Neuron (in vitro differentiated cells): ENCODE measurements at regions not wholly inside any gene's neighbourhood (a gene's known extent, or its start where the extent isn't known, plus 50 kb on each side); places are given as distances from the start of the nearest gene placed in this dataset.
"Not testable (repeated sequence)": the region's sequence is repeated elsewhere in the genome, so short reads cannot be mapped to it uniquely, and the experiment has no call there.

Experiments used
- H2AFZ ChIP-seq: one replicate; pipeline ENCODE4 v1.6.1; 2013; ENCODE audit warnings: low read depth, mild to moderate bottlenecking, inconsistent platforms, low read length, moderate library complexity
- H3K27me3 ChIP-seq: one replicate; pipeline ENCODE4 v1.6.1; 2013; ENCODE audit warnings: low read length; ENCODE audit not compliant: insufficient read depth
- H3K36me3 ChIP-seq: one replicate; pipeline ENCODE4 v1.6.1; 2013; ENCODE audit warnings: low read length; ENCODE audit not compliant: insufficient read depth
- H3K4me1 ChIP-seq: one replicate; pipeline ENCODE4 v1.6.1; 2013; ENCODE audit warnings: low read length; ENCODE audit not compliant: insufficient read depth
- H3K4me3 ChIP-seq: 2 replicates; pipeline ENCODE4 v1.5.1; 2013; ENCODE audit warnings: mild to moderate bottlenecking, low read length, moderate library complexity
- H3K9me3 ChIP-seq: one replicate; pipeline ENCODE4 v1.6.1; 2013; ENCODE audit warnings: low read length

DNA sequence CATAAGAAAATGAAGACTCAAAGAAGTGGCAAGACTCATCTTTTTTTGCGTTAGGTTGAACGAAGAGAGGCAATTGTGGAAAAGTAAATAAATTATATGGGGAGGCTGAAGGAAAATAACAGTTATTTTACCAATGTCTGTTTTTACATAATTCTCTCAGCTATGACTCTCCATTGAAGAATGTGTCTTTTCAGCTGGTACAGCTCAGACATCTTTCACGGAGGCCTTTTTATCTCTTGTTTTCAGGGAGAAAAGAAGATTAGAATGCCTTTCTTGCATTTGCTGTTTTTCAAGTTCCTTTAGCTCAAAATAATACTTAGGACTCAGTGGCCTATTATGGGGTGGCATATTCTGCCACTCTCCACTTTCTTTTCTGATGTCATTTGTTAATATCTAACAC is 153.0 kb downstream of the ADAM29 start:
- Histone ChIP-seq H3K4me3 (no peak overlapping the region), H3K27me3 (no peaks in the 10 kb centered on the region), H3K4me1 (no peaks in the 10 kb centered on the region), H3K9me3 (no peaks in the 10 kb centered on the region), H3K36me3 (no peaks in the 10 kb centered on the region), H2AFZ (no peak overlapping the region)

GRCh38 chr4:175087145-175087544 is 169.0 kb downstream of the ADAM29 start:
- no peaks in the 10 kb centered on the region for H3K36me3 ChIP-seq
- no peak overlapping the region for H2AFZ ChIP-seq
- no peaks in the 10 kb centered on the region for H3K4me1 ChIP-seq
- H3K4me3 ChIP-seq = no peak overlapping the region
- H3K9me3 ChIP-seq = no peaks in the 10 kb centered on the region
- H3K27me3 ChIP-seq = no peaks in the 10 kb centered on the region

DNA sequence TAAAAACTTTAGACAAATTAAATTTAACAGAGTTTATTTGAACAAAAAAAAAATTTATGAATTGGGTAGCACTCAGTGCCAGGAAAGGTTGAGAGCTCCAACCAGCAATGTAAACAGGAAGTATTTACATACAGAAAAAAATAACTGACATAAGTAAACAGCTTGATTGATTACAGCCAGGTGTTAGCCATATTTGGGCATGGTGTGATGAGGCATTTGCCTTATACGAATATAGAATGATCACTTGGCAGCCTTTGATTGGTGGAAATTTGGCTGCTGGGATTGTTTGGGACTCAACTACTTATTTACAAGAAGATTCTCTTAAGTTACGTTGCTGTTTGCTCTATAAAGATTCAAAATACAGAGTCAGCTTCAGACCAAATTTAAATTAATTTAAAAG is 172.0 kb downstream of the ADAM29 start:
- no peaks in the 10 kb centered on the region for H3K36me3 ChIP-seq
- no peak overlapping the region for H3K4me3 ChIP-seq
- no peak overlapping the region for H2AFZ ChIP-seq
- H3K4me1 ChIP-seq = no peaks in the 10 kb centered on the region
- no peaks in the 10 kb centered on the region for H3K9me3 ChIP-seq
- H3K27me3 ChIP-seq = no peaks in the 10 kb centered on the region

GRCh38 chr4:175091649-175092048 is 173.5 kb downstream of the ADAM29 start:
- Histone ChIP-seq H3K9me3 (no peaks in the 10 kb centered on the region), H2AFZ (no peak overlapping the region), H3K4me3 (no peak overlapping the region), H3K27me3 (no peaks in the 10 kb centered on the region), H3K4me1 (no peaks in the 10 kb centered on the region), H3K36me3 (no peaks in the 10 kb centered on the region)

DNA sequence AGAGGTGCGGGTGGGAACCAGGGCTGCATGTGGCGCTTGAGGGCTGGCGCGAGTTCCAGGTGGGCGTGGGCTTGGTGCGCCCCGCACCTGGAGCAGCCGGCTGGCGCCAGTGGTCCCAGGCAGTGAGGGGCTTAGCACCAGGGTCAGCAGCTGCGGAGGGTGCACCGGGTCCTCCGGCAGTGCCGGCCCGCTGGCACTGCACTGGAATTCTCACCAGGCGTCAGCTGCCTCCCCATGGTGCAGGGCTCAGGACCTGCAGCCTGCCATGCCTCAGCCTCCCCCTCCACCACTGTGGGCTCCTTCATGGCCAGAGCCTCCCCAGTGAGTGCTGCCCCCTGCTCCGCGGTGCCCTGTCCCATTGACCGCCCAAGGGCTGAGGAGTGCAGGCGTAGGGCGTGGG is 174.0 kb downstream of the ADAM29 start:
- Histone ChIP-seq H3K36me3 (no peaks in the 10 kb centered on the region), H3K27me3 (no peaks in the 10 kb centered on the region), H2AFZ (no peak overlapping the region), H3K4me1 (no peaks in the 10 kb centered on the region), H3K4me3 (no peak overlapping the region), H3K9me3 (no peaks in the 10 kb centered on the region)

GRCh38 chr4:175093055-175093454 is 174.9 kb downstream of the ADAM29 start:
- not testable (repeated sequence) for H3K9me3 ChIP-seq, H2AFZ ChIP-seq, H3K4me3 ChIP-seq, H3K36me3 ChIP-seq, H3K4me1 ChIP-seq, H3K27me3 ChIP-seq

- Histone ChIP-seq H3K27me3 (no peaks in the 10 kb centered on the region), H3K4me1 (no peaks in the 10 kb centered on the region), H3K4me3 (no peak overlapping the region), H3K36me3 (no peaks in the 10 kb centered on the region), H2AFZ (no peak overlapping the region), H3K9me3 (no peaks in the 10 kb centered on the region)
These were observed 185.2 kb downstream of the ADAM29 start for GRCh38 chr4:175103403-175103802.

GRCh38 chr4:175106301-175106700 is 188.1 kb downstream of the ADAM29 start:
- no peak overlapping the region for H3K4me3 ChIP-seq

GRCh38 chr4:175109933-175110332 is 191.8 kb downstream of the ADAM29 start:
- Histone ChIP-seq H2AFZ (no peak overlapping the region), H3K27me3 (no peaks in the 10 kb centered on the region), H3K9me3 (no peaks in the 10 kb centered on the region), H3K4me1 (no peaks in the 10 kb centered on the region), H3K36me3 (no peaks in the 10 kb centered on the region), H3K4me3 (no peak overlapping the region)

More at GRCh38 chr4:175106301-175106700, 188.1 kb downstream of the ADAM29 start:
- Histone ChIP-seq H3K36me3 (no peaks in the 10 kb centered on the region), H2AFZ (no peak overlapping the region), H3K4me1 (no peaks in the 10 kb centered on the region), H3K27me3 (no peaks in the 10 kb centered on the region), H3K9me3 (no peaks in the 10 kb centered on the region)

- Histone ChIP-seq H3K36me3 (no peaks in the 10 kb centered on the region), H2AFZ (no peak overlapping the region), H3K4me1 (no peaks in the 10 kb centered on the region), H3K27me3 (no peaks in the 10 kb centered on the region), H3K9me3 (no peaks in the 10 kb centered on the region), H3K4me3 (no peak overlapping the region)
These were observed 207.4 kb downstream of the ADAM29 start for GRCh38 chr4:175125410-175126068.

- H3K4me3 ChIP-seq = no peak overlapping the region
- no peaks in the 10 kb centered on the region for H3K9me3 ChIP-seq
- no peaks in the 10 kb centered on the region for H3K36me3 ChIP-seq
- H2AFZ ChIP-seq = no peak overlapping the region
- H3K27me3 ChIP-seq = no peaks in the 10 kb centered on the region
- H3K4me1 ChIP-seq = no peaks in the 10 kb centered on the region
These were observed 209.2 kb downstream of the ADAM29 start for GRCh38 chr4:175127314-175127713.

- H3K4me1 ChIP-seq = no peaks in the 10 kb centered on the region
- H3K9me3 ChIP-seq = no peaks in the 10 kb centered on the region
- no peaks in the 10 kb centered on the region for H3K36me3 ChIP-seq
- H3K27me3 ChIP-seq = no peaks in the 10 kb centered on the region
- no peak overlapping the region for H2AFZ ChIP-seq
- H3K4me3 ChIP-seq = no peak overlapping the region
These were observed 211.6 kb downstream of the ADAM29 start for GRCh38 chr4:175129797-175130196.

- Histone ChIP-seq H2AFZ (no peak overlapping the region), H3K9me3 (no peaks in the 10 kb centered on the region)
These were observed 221.0 kb downstream of the ADAM29 start for GRCh38 chr4:175139205-175139604.

GRCh38 chr4:175143116-175143515 is 225.0 kb downstream of the ADAM29 start:
- Histone ChIP-seq H2AFZ (no peak overlapping the region), H3K36me3 (no peaks in the 10 kb centered on the region), H3K4me3 (no peak overlapping the region), H3K4me1 (no peaks in the 10 kb centered on the region), H3K27me3 (no peaks in the 10 kb centered on the region), H3K9me3 (no peaks in the 10 kb centered on the region)

More at GRCh38 chr4:175139205-175139604, 221.0 kb downstream of the ADAM29 start:
- no peak overlapping the region for H3K4me3 ChIP-seq
- no peaks in the 10 kb centered on the region for H3K27me3 ChIP-seq
- H3K4me1 ChIP-seq = no peaks in the 10 kb centered on the region
- no peaks in the 10 kb centered on the region for H3K36me3 ChIP-seq
